H7 (cell line): ENCODE measurements at regions not wholly inside any gene's neighbourhood (a gene's known extent, or its start where the extent isn't known, plus 50 kb on each side); places are given as distances from the start of the nearest gene placed in this dataset.
A peak's percentile ranks its signal among the peaks of the same experiment; 100 is the strongest.

Experiments
- DNase-seq: peaks from one replicate; pipeline ENCODE4 v3.0.0; 2012
- H3K27me3 ChIP-seq: 2 replicates; pipeline ENCODE4 v1.6.0; 2011; ENCODE audit warnings: mild to moderate bottlenecking, low read length; ENCODE audit not compliant: control insufficient read depth, insufficient read depth
- H3K36me3 ChIP-seq: replicated peaks from 2 replicates; pipeline ENCODE4 v1.5.1; 2011; ENCODE audit warnings: low read length; ENCODE audit not compliant: control insufficient read depth, insufficient read depth
- H3K4me3 ChIP-seq: 2 replicates; pipeline ENCODE4 v1.5.1; 2011; ENCODE audit warnings: low read depth, mild to moderate bottlenecking, control low read depth, low read length, moderate library complexity; ENCODE audit not compliant: insufficient read depth

- H3K27me3 ChIP-seq, result no peaks in the 10 kb centered on the region
These were observed 142.4 kb upstream of the IL12A start for GRCh38 chr3:159846255-159846654.

GRCh38 chr3:159848348-159849118, 140.1 kb upstream of the IL12A start:
- H3K27me3 ChIP-seq, result no peaks in the 10 kb centered on the region
- H3K4me3 ChIP-seq, result no peak overlapping the region
- DNase-seq, result no peak
- no peaks in the 10 kb centered on the region for H3K36me3 ChIP-seq

More at GRCh38 chr3:159846255-159846654, 142.4 kb upstream of the IL12A start:
- no peak for DNase-seq
- Histone ChIP-seq H3K36me3 (no peaks in the 10 kb centered on the region), H3K4me3 (no peak overlapping the region)

GRCh38 chr3:159850481-159850880, 138.2 kb upstream of the IL12A start:
- Histone ChIP-seq H3K4me3 (no peak overlapping the region), H3K27me3 (no peaks in the 10 kb centered on the region), H3K36me3 (no peaks in the 10 kb centered on the region)
- no peak for DNase-seq

- H3K27me3 ChIP-seq, result no peaks in the 10 kb centered on the region
- H3K4me3 ChIP-seq, result no peak overlapping the region
- no peak for DNase-seq
- no peaks in the 10 kb centered on the region for H3K36me3 ChIP-seq
These were observed 136.4 kb upstream of the IL12A start for GRCh38 chr3:159852266-159852665.

- no peak overlapping the region for H3K4me3 ChIP-seq
These were observed 135.7 kb upstream of the IL12A start for GRCh38 chr3:159852821-159853505.

GRCh38 chr3:159853506-159853864, 135.2 kb upstream of the IL12A start:
- Histone ChIP-seq H3K36me3 (no peaks in the 10 kb centered on the region), H3K4me3 (no peak overlapping the region), H3K27me3 (no peaks in the 10 kb centered on the region)
- DNase-seq, result no peak

More at GRCh38 chr3:159852821-159853505, 135.7 kb upstream of the IL12A start:
- Histone ChIP-seq H3K36me3 (no peaks in the 10 kb centered on the region), H3K27me3 (no peaks in the 10 kb centered on the region)
- DNase-seq, result peak; percentile 49

- no peak for DNase-seq
- Histone ChIP-seq H3K27me3 (no peaks in the 10 kb centered on the region), H3K36me3 (no peaks in the 10 kb centered on the region), H3K4me3 (no peak overlapping the region)
These were observed 134.0 kb upstream of the IL12A start for GRCh38 chr3:159854500-159855124.

GRCh38 chr3:159855599-159856346, 132.9 kb upstream of the IL12A start:
- no peak for DNase-seq
- Histone ChIP-seq H3K36me3 (no peaks in the 10 kb centered on the region), H3K27me3 (no peaks in the 10 kb centered on the region), H3K4me3 (no peak overlapping the region)

- no peak overlapping the region for H3K4me3 ChIP-seq
- DNase-seq, result no peak
- no peaks in the 10 kb centered on the region for H3K27me3 ChIP-seq
- no peaks in the 10 kb centered on the region for H3K36me3 ChIP-seq
These were observed 132.0 kb upstream of the IL12A start for GRCh38 chr3:159856590-159857104.

- no peak for DNase-seq
- no peak overlapping the region for H3K4me3 ChIP-seq
- no peaks in the 10 kb centered on the region for H3K27me3 ChIP-seq
- H3K36me3 ChIP-seq, result no peaks in the 10 kb centered on the region
These were observed 130.8 kb upstream of the IL12A start for GRCh38 chr3:159857840-159858239.

GRCh38 chr3:159858650-159859049, 130.0 kb upstream of the IL12A start:
- no peaks in the 10 kb centered on the region for H3K27me3 ChIP-seq
- no peak overlapping the region for H3K4me3 ChIP-seq
- no peak for DNase-seq
- H3K36me3 ChIP-seq, result no peaks in the 10 kb centered on the region

- Histone ChIP-seq H3K36me3 (no peaks in the 10 kb centered on the region), H3K4me3 (no peak overlapping the region), H3K27me3 (no peaks in the 10 kb centered on the region)
- DNase-seq, result no peak
These were observed 129.2 kb upstream of the IL12A start for GRCh38 chr3:159859424-159859823.

GRCh38 chr3:159859836-159860235, 128.8 kb upstream of the IL12A start:
- Histone ChIP-seq H3K4me3 (no peak overlapping the region), H3K36me3 (no peaks in the 10 kb centered on the region), H3K27me3 (no peaks in the 10 kb centered on the region)
- DNase-seq, result no peak

GRCh38 chr3:159860269-159861116, 128.1 kb upstream of the IL12A start:
- DNase-seq, result no peak
- Histone ChIP-seq H3K4me3 (no peak overlapping the region), H3K36me3 (no peaks in the 10 kb centered on the region), H3K27me3 (no peaks in the 10 kb centered on the region)
